Astrocyte (in vitro differentiated cells and primary cell): ENCODE measurements at regions not wholly inside any gene's neighbourhood (a gene's known extent, or its start where the extent isn't known, plus 50 kb on each side); places are given as distances from the start of the nearest gene placed in this dataset.

Source experiments
- DNase-seq: peaks from one replicate; pipeline ENCODE4 v3.0.0-alpha.2; 2010; ENCODE audit warnings: low read depth
- FAIRE-seq: peaks from 2 replicates; lab custom pipeline; 2011; peaks lifted over from hg19 to GRCh38; lab: Jason Lieb, UNC
- H2AFZ ChIP-seq: 2 replicates; pipeline ENCODE4 v1.6.0; 2012; ENCODE audit warnings: low read depth, low read length, inconsistent platforms
- H3K27ac ChIP-seq: 2 replicates; pipeline ENCODE4 v1.5.1; 2011; ENCODE audit warnings: low read depth, low read length, inconsistent platforms
- H3K27me3 ChIP-seq: 2 replicates; pipeline ENCODE4 v1.6.0; 2011; ENCODE audit warnings: low read length, inconsistent platforms; ENCODE audit not compliant: insufficient read depth
- H3K36me3 ChIP-seq: 2 replicates; pipeline ENCODE4 v1.5.1; 2011; ENCODE audit warnings: low read length, inconsistent platforms; ENCODE audit not compliant: insufficient read depth
- H3K4me1 ChIP-seq: 2 replicates; pipeline ENCODE4 v1.5.1; 2011; ENCODE audit warnings: low read length, inconsistent platforms; ENCODE audit not compliant: insufficient read depth
- H3K4me2 ChIP-seq: 2 replicates; pipeline ENCODE4 v1.6.0; 2012; ENCODE audit warnings: low read length, inconsistent platforms
- H3K4me3 ChIP-seq: 2 replicates; pipeline ENCODE4 v1.5.1; 2011; ENCODE audit warnings: low read depth, mild to moderate bottlenecking, low read length, inconsistent platforms; ENCODE audit not compliant: insufficient read depth
- H3K79me2 ChIP-seq: 2 replicates; pipeline ENCODE4 v1.6.0; 2012; ENCODE audit warnings: mild to moderate bottlenecking, low read length, inconsistent platforms; ENCODE audit not compliant: insufficient read depth
- H3K9ac ChIP-seq: 2 replicates; pipeline ENCODE4 v1.6.0; 2012; ENCODE audit warnings: mild to moderate bottlenecking, low read length, inconsistent platforms
- H3K9me3 ChIP-seq: 2 replicates; pipeline ENCODE4 v1.5.1; 2012; ENCODE audit warnings: low read depth, mild to moderate bottlenecking, low read length, inconsistent platforms; ENCODE audit not compliant: insufficient read depth
- H4K20me1 ChIP-seq: 2 replicates; pipeline ENCODE4 v1.6.0; 2012; ENCODE audit warnings: low read length, inconsistent platforms; ENCODE audit not compliant: insufficient read depth
- H3K27ac Mint-ChIP-seq: one replicate; pipeline ENCODE4 v1.8.0; 2021; ENCODE audit warnings: mild to moderate bottlenecking, mixed read lengths; ENCODE audit not compliant: unreplicated experiment
- H3K27me3 Mint-ChIP-seq: one replicate; pipeline ENCODE4 v1.8.0; 2021; ENCODE audit warnings: low read depth, mixed read lengths; ENCODE audit not compliant: unreplicated experiment
- H3K36me3 Mint-ChIP-seq: one replicate; pipeline ENCODE4 v1.8.0; 2021; ENCODE audit warnings: low read depth, mixed read lengths; ENCODE audit not compliant: unreplicated experiment
- H3K4me1 Mint-ChIP-seq: one replicate; pipeline ENCODE4 v1.8.0; 2021; ENCODE audit warnings: low read depth, mixed read lengths; ENCODE audit not compliant: unreplicated experiment
- H3K4me3 Mint-ChIP-seq: one replicate; pipeline ENCODE4 v1.8.0; 2021; ENCODE audit warnings: mild to moderate bottlenecking, moderate library complexity, mixed read lengths; ENCODE audit not compliant: unreplicated experiment
- H3K9me3 Mint-ChIP-seq: one replicate; pipeline ENCODE4 v1.8.0; 2021; ENCODE audit warnings: mild to moderate bottlenecking, mixed read lengths; ENCODE audit not compliant: unreplicated experiment
- EZH2 ChIP-seq: IDR thresholded peaks from 2 replicates; pipeline ENCODE4 v1.6.1; 2012; ENCODE audit warnings: mild to moderate bottlenecking, low read length, inconsistent platforms; ENCODE audit not compliant: insufficient read depth
- TF ChIP-seq, protein P1 (sequence below): IDR thresholded peaks from 2 replicates; pipeline ENCODE4 v1.5.1; 2011; ENCODE audit warnings: low read depth, mild to moderate bottlenecking, inconsistent platforms, low read length, moderate library complexity; ENCODE audit not compliant: insufficient read depth

DNA sequence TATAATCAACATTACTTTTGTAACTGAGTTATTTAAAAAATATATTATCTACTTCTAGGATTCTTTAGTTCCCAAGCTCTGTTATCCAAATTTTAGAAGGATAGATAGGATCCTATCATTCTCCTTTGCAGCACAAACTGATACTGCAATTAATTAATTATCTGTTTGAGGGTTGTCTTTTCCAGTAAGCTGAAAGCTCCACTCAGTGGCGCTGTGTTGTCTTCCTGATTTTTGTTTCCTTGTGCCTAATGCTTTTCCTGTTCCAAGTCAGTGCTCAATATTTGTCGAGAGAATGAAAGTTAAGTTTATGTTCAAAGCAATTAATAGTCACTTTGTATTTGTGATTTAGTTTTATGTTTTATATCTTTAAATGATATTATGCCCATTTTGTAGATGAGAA, 107.4 kb upstream of the ANK2 start:
- FAIRE-seq (no peak), DNase-seq (no peak)

DNA sequence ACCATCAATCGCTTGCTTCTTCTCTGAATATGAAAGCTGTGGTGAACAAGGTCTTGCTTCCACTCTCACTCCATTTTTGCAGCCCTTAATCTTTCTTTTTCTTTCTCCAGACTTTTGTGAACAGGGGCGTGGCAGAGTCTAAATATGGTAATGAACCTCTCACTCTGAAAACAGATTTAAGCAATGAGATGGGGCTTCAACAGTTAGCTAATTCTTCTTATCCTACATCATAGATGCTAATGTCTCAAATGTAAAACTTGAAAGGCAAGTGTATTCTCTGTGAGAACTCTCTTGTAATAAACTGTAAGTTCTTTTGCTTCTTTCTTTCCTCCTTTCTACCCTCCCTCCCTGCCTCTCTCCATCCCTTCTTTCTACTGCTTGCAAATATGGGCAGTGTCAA, 106.5 kb upstream of the ANK2 start:
- TF ChIP-seq EZH2 = no peak
- TF ChIP-seq, protein P1, sequence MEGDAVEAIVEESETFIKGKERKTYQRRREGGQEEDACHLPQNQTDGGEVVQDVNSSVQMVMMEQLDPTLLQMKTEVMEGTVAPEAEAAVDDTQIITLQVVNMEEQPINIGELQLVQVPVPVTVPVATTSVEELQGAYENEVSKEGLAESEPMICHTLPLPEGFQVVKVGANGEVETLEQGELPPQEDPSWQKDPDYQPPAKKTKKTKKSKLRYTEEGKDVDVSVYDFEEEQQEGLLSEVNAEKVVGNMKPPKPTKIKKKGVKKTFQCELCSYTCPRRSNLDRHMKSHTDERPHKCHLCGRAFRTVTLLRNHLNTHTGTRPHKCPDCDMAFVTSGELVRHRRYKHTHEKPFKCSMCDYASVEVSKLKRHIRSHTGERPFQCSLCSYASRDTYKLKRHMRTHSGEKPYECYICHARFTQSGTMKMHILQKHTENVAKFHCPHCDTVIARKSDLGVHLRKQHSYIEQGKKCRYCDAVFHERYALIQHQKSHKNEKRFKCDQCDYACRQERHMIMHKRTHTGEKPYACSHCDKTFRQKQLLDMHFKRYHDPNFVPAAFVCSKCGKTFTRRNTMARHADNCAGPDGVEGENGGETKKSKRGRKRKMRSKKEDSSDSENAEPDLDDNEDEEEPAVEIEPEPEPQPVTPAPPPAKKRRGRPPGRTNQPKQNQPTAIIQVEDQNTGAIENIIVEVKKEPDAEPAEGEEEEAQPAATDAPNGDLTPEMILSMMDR = no peak
- H3K27me3 Mint-ChIP-seq = no peaks in the 10 kb centered on the region
- H3K4me3 Mint-ChIP-seq = no peak overlapping the region
- Histone ChIP-seq H3K79me2 (no peaks in the 10 kb centered on the region), H3K27ac (no peak overlapping the region), H3K9me3 (no peaks in the 10 kb centered on the region), H3K36me3 (no peaks in the 10 kb centered on the region), H4K20me1 (no peaks in the 10 kb centered on the region), H2AFZ (no peak overlapping the region), H3K4me1 (no peaks in the 10 kb centered on the region), H3K4me3 (no peak overlapping the region), H3K27me3 (no peaks in the 10 kb centered on the region), H3K4me2 (no peak overlapping the region), H3K9ac (no peak overlapping the region)
- DNase-seq (no peak), FAIRE-seq (no peak)
- no peaks in the 10 kb centered on the region for H3K36me3 Mint-ChIP-seq
- H3K4me1 Mint-ChIP-seq = no peaks in the 10 kb centered on the region
- no peaks in the 10 kb centered on the region for H3K9me3 Mint-ChIP-seq
- no peak overlapping the region for H3K27ac Mint-ChIP-seq

More for the DNA sequence above, 107.4 kb upstream of the ANK2 start:
- Histone ChIP-seq H3K9ac (no peak overlapping the region), H3K79me2 (no peaks in the 10 kb centered on the region), H3K27ac (no peak overlapping the region), H3K4me2 (no peak overlapping the region), H2AFZ (no peak overlapping the region), H3K4me3 (no peak overlapping the region), H3K9me3 (no peaks in the 10 kb centered on the region), H3K27me3 (no peaks in the 10 kb centered on the region), H4K20me1 (no peaks in the 10 kb centered on the region), H3K4me1 (no peaks in the 10 kb centered on the region), H3K36me3 (no peaks in the 10 kb centered on the region)
- Mint-ChIP-seq H3K9me3 (no peaks in the 10 kb centered on the region), H3K36me3 (no peaks in the 10 kb centered on the region), H3K4me3 (no peak overlapping the region), H3K4me1 (no peaks in the 10 kb centered on the region), H3K27ac (no peak overlapping the region), H3K27me3 (no peaks in the 10 kb centered on the region)
- TF ChIP-seq, protein P1 = no peak
- TF ChIP-seq EZH2 = no peak

DNA sequence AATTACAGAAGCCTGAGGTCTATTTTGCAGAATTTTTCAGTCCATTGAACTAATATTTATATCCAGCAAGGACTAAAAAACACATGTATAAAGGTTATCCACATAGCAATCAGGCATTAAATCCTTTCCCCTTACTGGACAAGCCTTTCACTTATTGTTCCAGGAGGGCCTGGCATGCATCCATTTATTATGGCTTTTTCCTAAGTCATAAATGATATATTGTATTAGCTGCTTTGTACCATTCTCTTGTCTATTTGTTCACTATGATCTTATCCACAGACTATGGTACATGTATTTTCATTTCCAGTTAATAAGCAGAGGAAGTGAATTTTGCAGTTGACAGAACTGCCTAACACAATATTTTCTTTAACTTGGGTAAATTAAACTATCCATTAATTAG, 105.4 kb upstream of the ANK2 start:
- Histone ChIP-seq H3K4me2 (no peak overlapping the region), H3K4me1 (no peaks in the 10 kb centered on the region), H3K36me3 (no peaks in the 10 kb centered on the region), H2AFZ (no peak overlapping the region), H3K79me2 (no peaks in the 10 kb centered on the region), H4K20me1 (no peaks in the 10 kb centered on the region), H3K27ac (no peak overlapping the region), H3K9me3 (no peaks in the 10 kb centered on the region), H3K4me3 (no peak overlapping the region), H3K27me3 (no peaks in the 10 kb centered on the region), H3K9ac (no peak overlapping the region)
- Mint-ChIP-seq H3K36me3 (no peaks in the 10 kb centered on the region), H3K4me3 (no peak overlapping the region), H3K4me1 (no peaks in the 10 kb centered on the region), H3K9me3 (no peaks in the 10 kb centered on the region), H3K27ac (no peak overlapping the region), H3K27me3 (no peaks in the 10 kb centered on the region)
- TF ChIP-seq, protein P1 = no peak
- no peak for TF ChIP-seq EZH2
- FAIRE-seq = no peak
- no peak for DNase-seq
